AG08395 (cell line): ENCODE measurements at regions not wholly inside any gene's neighbourhood (a gene's known extent, or its start where the extent isn't known, plus 50 kb on each side); places are given as distances from the start of the nearest gene placed in this dataset.
"Not testable (repeated sequence)": the region's sequence is repeated elsewhere in the genome, so short reads cannot be mapped to it uniquely, and the experiment has no call there.

Experiments used
- DNase-seq: peaks from one replicate; pipeline ENCODE4 v3.0.0; 2012; ENCODE audit warnings: mixed read lengths, low spot score

GRCh38 chr21:25487046-25487594 is 120.2 kb downstream of the MRPL39 start:
- DNase-seq = no peak

DNA sequence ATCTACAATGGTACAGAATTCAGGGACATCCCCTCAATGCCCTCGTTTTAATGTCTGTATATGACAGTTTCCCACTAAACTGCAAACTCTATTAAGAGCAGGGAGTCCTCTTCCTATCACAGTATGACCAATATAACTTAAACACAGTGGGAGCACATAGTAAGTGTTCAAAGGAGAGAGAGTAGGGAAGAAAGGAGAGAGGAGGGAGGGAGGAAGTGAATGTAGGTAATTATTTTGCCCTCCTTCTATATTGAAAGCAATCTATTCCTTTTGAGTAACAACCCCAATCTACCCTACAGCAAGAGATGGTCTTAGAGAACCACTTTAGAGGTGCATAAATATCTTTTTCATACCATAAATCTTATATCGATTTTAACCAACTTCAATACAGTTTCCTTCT is 121.4 kb downstream of the MRPL39 start:
- no peak for DNase-seq

- DNase-seq = no peak
Observed at GRCh38 chr21:25467896-25468295, 139.4 kb downstream of the MRPL39 start.

DNA sequence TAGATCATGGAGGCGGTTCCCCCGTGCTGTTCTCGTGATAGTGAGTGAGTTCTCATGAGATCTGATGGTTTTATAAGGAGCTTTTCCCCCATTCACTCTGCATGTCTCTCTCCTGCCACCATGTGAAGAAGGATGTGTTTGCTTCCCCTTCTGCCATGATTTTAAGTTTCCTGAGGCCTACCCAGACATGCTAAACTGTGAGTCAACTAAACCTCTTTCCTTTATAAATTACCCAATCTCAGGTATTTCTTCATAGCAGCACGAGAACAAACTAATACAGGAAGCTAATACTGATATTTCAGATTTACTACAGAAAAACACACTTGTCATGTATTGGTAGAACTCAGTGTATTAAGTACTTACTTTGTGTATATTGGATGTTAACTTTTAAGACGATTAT is 140.2 kb downstream of the MRPL39 start:
- not testable (repeated sequence) for DNase-seq

GRCh38 chr21:25466470-25466869 is 140.8 kb downstream of the MRPL39 start:
- DNase-seq = no peak

GRCh38 chr21:25465263-25465662 is 142.0 kb downstream of the MRPL39 start:
- no peak for DNase-seq

- no peak for DNase-seq
Observed at GRCh38 chr21:25464275-25464674, 143.0 kb downstream of the MRPL39 start.

GRCh38 chr21:25462517-25462971 is 144.7 kb downstream of the MRPL39 start:
- DNase-seq = no peak

- DNase-seq = no peak
Observed at GRCh38 chr21:25461725-25462124, 145.6 kb downstream of the MRPL39 start.

- no peak for DNase-seq
Observed at GRCh38 chr21:25459993-25460392, 147.3 kb downstream of the MRPL39 start.

- no peak for DNase-seq
Observed at GRCh38 chr21:25459365-25459764, 147.9 kb downstream of the MRPL39 start.

- no peak for DNase-seq
Observed at GRCh38 chr21:25458484-25458883, 148.8 kb downstream of the MRPL39 start.

GRCh38 chr21:25457946-25458345 is 149.3 kb downstream of the MRPL39 start:
- no peak for DNase-seq

DNA sequence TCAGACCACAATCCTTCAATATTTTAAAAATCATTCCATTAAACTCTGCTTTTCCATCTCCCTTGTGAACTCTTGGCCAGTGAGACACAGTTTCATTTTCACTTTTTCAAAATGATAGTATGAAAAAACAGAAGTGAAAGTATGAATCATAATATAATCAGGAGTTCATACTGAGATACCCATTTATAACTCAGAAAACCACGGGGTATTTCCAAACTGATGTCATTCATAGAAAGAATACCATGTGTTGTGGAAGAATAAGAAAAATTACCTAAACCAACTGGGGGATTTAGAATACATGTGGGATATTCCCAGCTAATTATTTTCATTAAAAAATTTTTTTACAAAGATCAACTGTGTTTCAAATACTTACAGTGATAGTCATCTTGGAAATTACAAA is 149.9 kb downstream of the MRPL39 start:
- DNase-seq = peak; percentile 57

- DNase-seq = no peak
Observed at GRCh38 chr21:25456672-25457071, 150.6 kb downstream of the MRPL39 start.

- no peak for DNase-seq
Observed at GRCh38 chr21:25453524-25453923, 153.8 kb downstream of the MRPL39 start.

GRCh38 chr21:25449950-25450349 is 157.3 kb downstream of the MRPL39 start:
- DNase-seq = no peak

DNA sequence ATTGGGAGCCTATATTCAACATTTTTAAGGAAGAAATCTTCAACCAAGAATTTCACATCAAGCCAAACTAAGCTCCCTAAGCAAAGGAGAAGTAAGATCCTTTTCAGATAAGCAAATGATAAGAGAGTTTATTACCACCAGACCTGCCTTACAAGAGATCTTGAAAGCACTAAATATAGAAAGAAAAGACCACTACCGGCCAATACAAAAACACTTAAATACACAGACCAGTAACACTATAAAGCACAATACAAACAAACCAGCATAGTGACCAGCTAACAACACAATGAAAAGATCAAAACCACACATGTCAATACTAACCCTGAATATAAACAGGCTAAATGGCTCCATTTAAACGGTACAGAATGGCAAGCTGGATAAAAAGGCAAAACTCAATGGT is 165.4 kb downstream of the MRPL39 start:
- DNase-seq = no peak

- not testable (repeated sequence) for DNase-seq
Observed at GRCh38 chr21:25437465-25437864, 169.8 kb downstream of the MRPL39 start.

- DNase-seq = no peak
Observed at GRCh38 chr21:25428537-25428936, 178.7 kb downstream of the MRPL39 start.

- no peak for DNase-seq
Observed at GRCh38 chr21:25427828-25428227, 179.5 kb downstream of the MRPL39 start.

DNA sequence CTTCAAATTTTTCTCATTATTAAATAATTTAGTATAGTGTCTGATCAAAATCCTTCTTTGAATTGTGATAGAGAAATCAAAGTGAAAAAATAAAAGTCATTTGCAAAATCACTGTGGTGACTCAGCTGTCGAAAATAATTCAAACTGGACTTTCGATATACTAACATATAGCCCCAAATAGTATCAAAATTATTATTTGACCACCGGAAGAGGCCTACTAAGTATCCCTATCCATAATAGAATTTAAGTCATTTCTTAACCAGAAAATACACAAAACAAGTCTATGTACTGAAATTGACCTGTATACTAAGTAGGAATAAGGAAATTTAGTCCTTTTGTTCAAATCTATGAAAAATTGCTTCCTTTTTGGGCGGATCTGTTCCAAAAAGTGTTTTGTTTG is 180.7 kb downstream of the MRPL39 start:
- no peak for DNase-seq

DNA sequence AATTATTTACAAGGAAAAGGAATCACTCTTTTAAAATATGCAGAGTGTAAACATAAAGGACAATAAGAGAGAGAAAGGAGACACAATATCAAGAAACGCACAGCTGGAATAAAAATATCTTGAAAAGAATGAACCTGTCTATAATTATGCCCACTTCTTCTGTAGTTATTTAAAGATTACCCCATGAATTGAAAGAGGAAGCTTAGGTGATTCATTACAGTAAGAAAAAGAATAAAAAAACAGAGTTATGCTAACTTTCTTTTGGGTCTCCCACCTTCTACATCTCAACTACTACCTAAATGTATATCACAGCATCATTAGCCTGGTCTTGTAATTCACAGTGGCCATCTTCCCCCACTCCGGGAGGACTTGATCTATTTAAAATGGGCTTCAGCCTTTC is 182.1 kb downstream of the MRPL39 start:
- DNase-seq = no peak

DNA sequence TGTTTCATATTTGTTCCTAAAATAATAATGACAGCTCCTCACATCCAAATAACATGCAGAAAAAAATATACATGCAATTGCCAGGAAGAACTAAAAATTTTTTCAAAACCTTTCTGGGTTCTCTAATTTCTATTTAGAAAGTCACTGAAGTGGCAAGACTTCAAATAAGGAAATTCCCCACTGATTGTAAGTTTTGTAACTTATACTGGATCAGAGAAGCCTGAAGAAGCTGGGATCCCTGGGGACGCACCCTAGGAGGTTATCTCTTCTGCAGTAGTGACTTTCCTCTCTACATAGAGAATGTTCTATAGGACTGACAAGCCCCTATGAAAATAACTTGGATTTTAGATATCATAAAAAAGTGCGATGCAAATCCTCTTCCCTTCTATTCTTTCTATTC is 182.6 kb downstream of the MRPL39 start:
- DNase-seq = no peak

DNA sequence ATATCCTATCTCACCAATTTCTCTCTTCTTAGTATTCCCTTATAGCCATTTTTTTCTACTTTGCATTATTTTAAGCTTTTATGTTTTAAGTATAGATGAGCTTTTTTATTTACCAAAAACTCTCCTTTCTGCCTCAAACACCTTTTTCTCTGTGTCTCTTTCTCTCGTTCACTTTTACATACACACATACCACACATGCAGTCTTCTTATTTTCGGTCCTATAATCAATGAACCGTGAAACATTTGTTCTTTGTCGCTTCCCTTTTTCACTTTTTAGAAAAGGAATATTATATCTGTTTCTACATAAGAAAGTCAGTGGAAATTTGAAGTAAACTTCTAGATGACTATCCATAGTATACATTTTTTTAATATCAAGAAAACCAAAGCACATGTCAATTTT is 183.2 kb downstream of the MRPL39 start:
- DNase-seq = no peak
